HL-60 (cell line): ENCODE measurements at regions not wholly inside any gene's neighbourhood (a gene's known extent, or its start where the extent isn't known, plus 50 kb on each side); places are given as distances from the start of the nearest gene placed in this dataset.

Experiments used
- DNase-seq, 2 experiments: peaks; one replicate each; pipeline ENCODE4 v3.0.0-alpha.2; 2010 to 2020; ENCODE audit warnings: low read depth in 1 of 2, low spot score in 1 of 2
- H3K27ac ChIP-seq: fragments of 250-450 bp; sonication (Bioruptor Pico); replicated peaks from 2 replicates; pipeline ENCODE4 v1.5.1; 2020; ENCODE audit warnings: mild to moderate bottlenecking, moderate library complexity
- H3K27me3 ChIP-seq: fragments of 250-450 bp; sonication (Bioruptor Pico); 2 replicates; pipeline ENCODE4 v1.5.1; 2021; ENCODE audit warnings: mild to moderate bottlenecking, moderate library complexity; ENCODE audit not compliant: insufficient read depth, poor library complexity, severe bottlenecking
- H3K4me3 ChIP-seq: replicated peaks from 2 replicates; pipeline ENCODE4 v1.5.1; 2011; ENCODE audit warnings: mild to moderate bottlenecking, control low read depth, low read length; ENCODE audit not compliant: insufficient read depth
- CTCF ChIP-seq: IDR thresholded peaks from one replicate; pipeline ENCODE4 v1.5.1; 2011; ENCODE audit warnings: low read length, control low read depth, inconsistent platforms; ENCODE audit not compliant: insufficient read depth
- GABPA ChIP-seq: IDR thresholded peaks from 2 replicates; pipeline ENCODE4 v1.6.1; 2012; ENCODE audit warnings: low read depth
- POLR2AphosphoS5 ChIP-seq: IDR thresholded peaks from 2 replicates; pipeline ENCODE4 v1.6.1; 2012; ENCODE audit warnings: low read depth
- REST ChIP-seq: IDR thresholded peaks from 2 replicates; pipeline ENCODE4 v1.6.1; 2012; ENCODE audit warnings: low read depth; ENCODE audit not compliant: insufficient replicate concordance
- SPI1 ChIP-seq: IDR thresholded peaks from 2 replicates; pipeline ENCODE4 v1.6.1; 2012; ENCODE audit warnings: low read depth, mild to moderate bottlenecking, borderline replicate concordance

GRCh38 chr3:178456621-178457285 is 79.5 kb upstream of the KCNMB2 start:
- Histone ChIP-seq H3K27me3 (no peaks in the 10 kb centered on the region), H3K4me3 (no peak overlapping the region), H3K27ac (no peak overlapping the region)
- DNase-seq: no peak
- TF ChIP-seq CTCF: no peak
- no peak for TF ChIP-seq REST
- no peak for TF ChIP-seq SPI1
- no peak for TF ChIP-seq POLR2AphosphoS5
- no peak for TF ChIP-seq GABPA

GRCh38 chr3:178457511-178457910 is 78.7 kb upstream of the KCNMB2 start:
- Histone ChIP-seq H3K27me3 (no peaks in the 10 kb centered on the region), H3K27ac (no peak overlapping the region), H3K4me3 (no peak overlapping the region)
- TF ChIP-seq CTCF (no peak), POLR2AphosphoS5 (no peak), GABPA (no peak), SPI1 (no peak), REST (no peak)
- no peak for DNase-seq

GRCh38 chr3:178458313-178459037 is 77.8 kb upstream of the KCNMB2 start:
- no peak for TF ChIP-seq SPI1
- no peak for TF ChIP-seq REST
- TF ChIP-seq CTCF: no peak
- TF ChIP-seq POLR2AphosphoS5: no peak
- no peak for TF ChIP-seq GABPA
- DNase-seq: no peak
- no peak overlapping the region for H3K27ac ChIP-seq

More at GRCh38 chr3:178458313-178459037, 77.8 kb upstream of the KCNMB2 start:
- Histone ChIP-seq H3K4me3 (no peak overlapping the region), H3K27me3 (no peaks in the 10 kb centered on the region)
